ENCODE measurements at regions not wholly inside any gene's neighbourhood (a gene's known extent, or its start where the extent isn't known, plus 50 kb on each side); places are given as distances from the start of the nearest gene placed in this dataset.

GRCh38 chr12:24228371-24228770, 278.9 kb upstream of the SOX5 start:
- TF ChIP-seq CTCF (IDR thresholded peaks at IDR 0.05; ENCODE audit: insufficient read depth, low read length, poor library complexity, severe bottlenecking) (no peak), EZH2phosphoT487 (conservative IDR thresholded peaks at IDR 0.05; ENCODE audit: low read length) (no peak)
